Left kidney (tissue), 1 donor: ENCODE measurements at regions not wholly inside any gene's neighbourhood (a gene's known extent, or its start where the extent isn't known, plus 50 kb on each side); places are given as distances from the start of the nearest gene placed in this dataset.

ENCODE experiments used
- DNase-seq: peaks from one replicate; pipeline ENCODE4 v3.0.0-alpha.2; 2013

GRCh38 chr7:28292834-28293526 is 112.4 kb upstream of the JAZF1 start:
- no peak for DNase-seq

DNA sequence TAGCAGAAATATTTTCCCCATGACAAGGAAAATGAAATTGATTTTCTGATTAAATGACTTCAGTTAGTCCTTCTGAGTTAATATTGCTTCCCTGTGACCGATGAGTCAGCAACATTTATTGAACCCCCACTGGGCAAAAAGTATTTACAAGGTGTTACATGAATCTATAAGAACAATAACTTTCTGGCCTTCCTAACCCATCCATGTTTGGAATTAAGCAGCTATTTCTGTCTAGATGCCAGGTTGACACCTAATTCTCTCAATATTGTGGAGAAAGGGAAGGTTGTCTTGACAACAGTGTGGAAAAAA is 112.9 kb upstream of the JAZF1 start:
- DNase-seq: no peak

GRCh38 chr7:28296571-28297483 is 115.5 kb upstream of the CREB5 start:
- DNase-seq: no peak

GRCh38 chr7:28297801-28298459 is 114.4 kb upstream of the CREB5 start:
- DNase-seq: no peak

DNA sequence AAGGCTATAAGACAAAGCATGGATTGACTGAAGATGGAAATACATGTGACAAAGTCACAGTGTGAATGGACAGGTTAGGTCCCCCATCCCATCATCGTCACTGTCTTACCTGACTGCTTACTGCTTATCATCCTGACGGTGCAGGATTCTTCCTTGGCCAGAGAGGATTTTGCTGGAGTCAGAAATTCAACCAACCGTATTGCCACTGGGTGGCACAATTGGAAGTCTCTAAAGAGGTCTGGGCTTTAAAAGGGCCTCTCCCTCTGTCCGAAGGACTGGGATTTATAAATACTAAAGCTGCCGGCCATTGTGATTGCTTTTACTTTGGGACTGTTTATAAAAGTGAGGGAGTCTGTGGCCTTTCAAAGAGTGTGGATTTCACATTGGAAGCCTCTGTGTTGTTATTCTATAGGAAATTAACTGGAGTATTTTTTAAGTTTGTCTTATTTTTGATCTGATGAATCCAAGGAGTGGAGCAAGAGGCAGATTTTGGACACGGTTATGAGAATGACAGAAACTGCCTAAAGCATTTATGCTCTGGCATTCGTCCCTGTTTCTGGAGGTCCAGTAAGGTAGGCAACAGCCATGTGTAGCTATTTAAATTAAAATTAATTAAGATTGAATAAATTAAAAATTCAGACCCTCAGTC is 113.3 kb upstream of the CREB5 start:
- peak; percentile 61 for DNase-seq

DNA sequence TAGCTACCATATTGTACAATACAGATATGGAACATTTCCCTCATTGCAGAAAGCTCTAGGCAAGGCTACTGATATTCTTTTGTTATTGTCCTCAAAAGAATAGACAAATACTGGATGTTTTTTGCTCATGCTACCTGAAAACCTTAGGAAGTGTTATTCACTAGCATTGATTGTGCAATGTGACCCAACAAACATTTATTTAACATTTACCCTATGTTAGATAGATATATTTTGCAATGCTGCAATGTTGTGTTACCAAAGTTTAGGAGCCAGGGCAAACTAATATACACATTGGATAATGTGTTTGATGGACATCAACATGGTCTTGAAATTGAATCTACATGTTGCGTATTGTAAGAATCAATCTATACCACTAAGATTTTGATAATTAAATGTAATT is 112.8 kb upstream of the CREB5 start:
- DNase-seq: no peak

DNA sequence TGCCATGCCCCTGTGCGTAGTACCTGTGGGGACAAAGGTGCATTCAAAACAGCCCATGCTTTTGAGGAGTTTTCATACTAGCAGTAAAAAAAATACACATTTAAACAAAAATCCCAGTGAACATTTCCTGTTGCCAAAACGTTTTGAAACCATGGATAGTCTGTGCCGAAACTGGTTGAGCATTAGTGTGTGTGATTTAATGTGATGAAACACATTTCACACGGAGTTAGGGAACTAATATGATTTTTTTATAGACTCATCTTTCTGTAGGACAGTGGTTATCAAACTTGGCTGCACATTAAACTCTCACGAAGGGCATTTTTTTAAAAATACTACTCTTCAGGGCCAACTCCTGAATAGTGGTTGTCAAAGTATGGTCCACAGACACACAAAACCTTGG is 111.8 kb upstream of the CREB5 start:
- DNase-seq: no peak

- DNase-seq: no peak
Measured at GRCh38 chr7:28301148-28301641, 111.1 kb upstream of the CREB5 start.

- no peak for DNase-seq
Measured at GRCh38 chr7:28304290-28304689, 108.0 kb upstream of the CREB5 start.

- DNase-seq: no peak
Measured at GRCh38 chr7:28309704-28310459, 102.4 kb upstream of the CREB5 start.

- no peak for DNase-seq
Measured at GRCh38 chr7:28310460-28310848, 101.9 kb upstream of the CREB5 start.

- no peak for DNase-seq
Measured at GRCh38 chr7:28311670-28312069, 100.6 kb upstream of the CREB5 start.

DNA sequence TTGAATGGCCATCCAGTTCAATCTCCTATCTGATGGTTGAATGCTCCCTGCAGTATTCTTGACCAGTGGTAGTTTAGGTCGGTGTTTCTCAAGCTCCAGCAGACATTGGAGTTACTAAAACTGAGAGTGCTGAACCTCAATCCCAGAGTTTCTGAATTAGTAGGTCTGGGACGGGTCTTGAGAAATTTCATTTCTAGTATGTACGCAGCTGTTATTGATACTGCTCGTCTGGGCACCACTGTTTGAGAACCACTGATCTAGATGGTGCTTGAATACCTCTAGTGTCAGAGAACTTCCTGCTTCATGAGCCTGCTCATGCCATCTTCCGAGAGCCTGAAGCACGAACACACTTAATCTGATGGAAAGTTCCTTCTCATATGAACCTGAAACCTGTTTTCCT is 99.4 kb upstream of the CREB5 start:
- DNase-seq: no peak

DNA sequence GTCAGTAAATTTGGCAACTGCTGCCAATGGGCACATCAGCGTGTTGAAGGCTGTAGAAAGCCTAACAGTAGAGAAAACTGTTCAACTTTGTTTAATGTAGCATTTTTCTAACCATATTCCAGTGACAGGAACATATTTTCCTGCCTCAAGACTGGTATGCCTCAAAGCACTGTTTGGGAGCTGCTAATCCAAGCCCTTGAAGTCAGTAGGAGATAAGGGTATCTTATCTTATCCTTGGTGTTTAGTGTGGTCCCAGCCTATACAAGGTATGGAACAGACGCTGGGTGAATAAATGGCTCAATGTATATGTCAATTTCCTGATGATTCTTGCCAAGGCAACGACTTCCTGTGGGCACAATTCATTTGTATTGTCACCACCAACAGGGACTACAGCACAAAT is 97.5 kb upstream of the CREB5 start:
- DNase-seq: no peak

DNA sequence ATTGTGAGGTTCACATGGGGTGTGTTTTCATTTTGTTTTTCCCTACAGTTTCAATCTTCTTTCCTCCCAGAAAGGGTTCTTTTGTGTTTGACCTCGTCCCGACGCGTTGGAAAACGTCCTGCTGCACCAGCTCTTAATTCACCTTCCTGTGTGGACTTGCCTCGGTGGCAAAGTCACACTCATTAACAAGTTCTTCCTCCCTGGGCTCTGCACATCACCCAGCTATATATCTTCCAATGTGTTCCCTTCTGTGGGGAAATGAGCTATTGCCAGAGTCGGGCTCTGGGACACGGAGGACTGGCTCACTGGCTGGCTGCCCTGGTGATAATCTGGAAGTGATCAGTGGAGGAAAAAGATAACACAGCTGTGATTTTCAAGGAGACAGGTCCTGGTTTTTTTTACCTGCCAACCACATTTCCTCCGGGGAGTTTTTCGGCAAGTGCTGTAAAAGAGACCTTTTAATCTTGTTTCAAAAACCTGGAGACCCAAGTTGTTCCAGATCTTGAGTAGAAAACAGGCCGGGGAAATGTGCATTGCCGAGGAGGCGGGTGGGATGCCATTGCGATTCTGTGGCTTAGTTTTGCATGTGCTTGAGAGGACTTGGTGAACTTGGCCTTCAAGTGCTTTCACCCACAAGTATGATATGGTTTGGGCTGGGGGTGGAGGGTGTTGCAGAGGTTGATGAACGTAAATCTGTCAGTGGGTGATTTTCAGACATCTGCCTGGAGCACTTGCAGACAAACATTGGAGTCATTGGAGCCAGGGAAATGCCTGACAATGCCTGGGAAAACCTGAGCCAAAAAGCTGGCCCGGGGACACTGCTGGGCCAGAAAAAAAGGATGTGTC is 96.5 kb upstream of the CREB5 start:
- DNase-seq: no peak

DNA sequence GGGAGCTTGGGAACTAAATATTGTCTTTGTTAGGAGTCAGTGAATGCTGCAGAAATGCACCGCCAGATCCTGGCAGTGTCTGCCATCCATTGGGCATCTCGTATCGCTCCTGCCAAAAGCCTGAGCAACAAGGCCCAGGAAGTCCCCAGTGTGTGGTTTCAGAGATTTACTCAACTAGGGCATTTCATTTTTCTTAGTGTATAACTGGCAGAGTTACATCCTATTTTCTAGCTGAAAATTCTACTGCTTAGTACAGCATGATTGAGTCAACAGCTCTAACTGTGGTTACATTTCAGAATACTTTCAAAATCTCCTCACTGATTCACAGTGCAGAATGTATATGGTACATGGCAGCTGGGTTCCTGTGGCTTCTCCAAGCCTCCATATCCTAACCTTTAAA is 95.8 kb upstream of the CREB5 start:
- DNase-seq: no peak

GRCh38 chr7:28318101-28318762 is 94.1 kb upstream of the CREB5 start:
- DNase-seq: no peak

GRCh38 chr7:28323833-28324232 is 88.5 kb upstream of the CREB5 start:
- DNase-seq: no peak

GRCh38 chr7:28328146-28328545 is 84.2 kb upstream of the CREB5 start:
- no peak for DNase-seq
